ENCODE measurements at regions not wholly inside any gene's neighbourhood (a gene's known extent, or its start where the extent isn't known, plus 50 kb on each side); places are given as distances from the start of the nearest gene placed in this dataset.

GRCh38 chr14:27916326-27916725 is 850.3 kb upstream of the FOXG1 start:
- TF ChIP-seq EZH2 (IDR thresholded peaks at IDR 0.05; ENCODE audit: borderline replicate concordance, insufficient read depth, low read length, poor library complexity, severe bottlenecking) (no peak), POLR2AphosphoS5 (IDR thresholded peaks at IDR 0.05) (no peak), CTCF (IDR thresholded peaks at IDR 0.05; ENCODE audit: poor library complexity, severe bottlenecking) (no peak), TAF1 (IDR thresholded peaks at IDR 0.05; ENCODE audit: low read depth) (no peak), REST (IDR thresholded peaks at IDR 0.05; ENCODE audit: borderline replicate concordance) (no peak), MXI1 (conservative IDR thresholded peaks at IDR 0.05; ENCODE audit: poor library complexity, severe bottlenecking) (no peak), EP300 (conservative IDR thresholded peaks at IDR 0.05; ENCODE audit: poor library complexity, severe bottlenecking) (no peak), RAD21 (conservative IDR thresholded peaks at IDR 0.05) (no peak), SMC3 (conservative IDR thresholded peaks at IDR 0.05; ENCODE audit: poor library complexity) (no peak)
